ENCODE measurements at regions not wholly inside any gene's neighbourhood (a gene's known extent, or its start where the extent isn't known, plus 50 kb on each side); places are given as distances from the start of the nearest gene placed in this dataset.

GRCh38 chr16:87000001-87000400, 317.2 kb downstream of the C16orf95 start:
- DNase-seq (ENCODE audit: low spot score) (no peak), ATAC-seq (no peak)
- intact Hi-C loops (cut with DNase I): no loop called here

GRCh38 chr16:87002717-87003413, 314.3 kb downstream of the C16orf95 start:
- ATAC-seq (peak; percentile 90), DNase-seq (ENCODE audit: low spot score) (no peak)
- intact Hi-C loops (cut with DNase I): no loop called here

- no peak for DNase-seq (ENCODE audit: low spot score)
- no peak for ATAC-seq
- intact Hi-C loops (cut with DNase I): no loop called here
These were observed 313.8 kb downstream of the C16orf95 start for GRCh38 chr16:87003414-87003755.

- no peak for ATAC-seq
- no peak for DNase-seq (ENCODE audit: low spot score)
- intact Hi-C loops (cut with DNase I): no loop called here
These were observed 311.2 kb downstream of the C16orf95 start for GRCh38 chr16:87006021-87006420.

- no peak for ATAC-seq
- peak; percentile 45 for DNase-seq (ENCODE audit: low spot score)
- intact Hi-C loops (cut with DNase I): no loop called here
These were observed 310.1 kb downstream of the C16orf95 start for GRCh38 chr16:87006789-87007745.

- DNase-seq (ENCODE audit: low spot score) (no peak), ATAC-seq (no peak)
- intact Hi-C loops (cut with DNase I): no loop called here
These were observed 309.3 kb downstream of the C16orf95 start for GRCh38 chr16:87007907-87008306.

GRCh38 chr16:87008664-87009063, 308.5 kb downstream of the C16orf95 start:
- intact Hi-C loops (cut with DNase I): no loop called here
- DNase-seq (ENCODE audit: low spot score): no peak
- ATAC-seq: no peak

- DNase-seq (ENCODE audit: low spot score): no peak
- peak; percentile 80 for ATAC-seq
- intact Hi-C loops (cut with DNase I): no loop called here
These were observed 303.9 kb downstream of the C16orf95 start for GRCh38 chr16:87012954-87013938.

- DNase-seq (ENCODE audit: low spot score) (no peak), ATAC-seq (no peak)
- intact Hi-C loops (cut with DNase I): no loop called here
These were observed 303.1 kb downstream of the C16orf95 start for GRCh38 chr16:87014112-87014511.

- intact Hi-C loops (cut with DNase I): no loop called here
- DNase-seq (ENCODE audit: low spot score) (no peak), ATAC-seq (no peak)
These were observed 302.2 kb downstream of the C16orf95 start for GRCh38 chr16:87015021-87015420.

- intact Hi-C loops (cut with DNase I): no loop called here
- DNase-seq (ENCODE audit: low spot score) (no peak), ATAC-seq (no peak)
These were observed 300.9 kb downstream of the C16orf95 start for GRCh38 chr16:87016046-87017035.

- intact Hi-C loops (cut with DNase I): no loop called here
- DNase-seq (ENCODE audit: low spot score): no peak
- no peak for ATAC-seq
These were observed 299.7 kb downstream of the C16orf95 start for GRCh38 chr16:87017371-87018012.

GRCh38 chr16:87025676-87026075, 291.5 kb downstream of the C16orf95 start:
- ATAC-seq (no peak), DNase-seq (ENCODE audit: low spot score) (no peak)
- intact Hi-C loops (cut with DNase I): no loop called here

GRCh38 chr16:87027056-87027616, 290.1 kb downstream of the C16orf95 start:
- DNase-seq (ENCODE audit: low spot score) (no peak), ATAC-seq (no peak)
- intact Hi-C loops (cut with DNase I): no loop called here

- ATAC-seq: no peak
- intact Hi-C loops (cut with DNase I): no loop called here
- no peak for DNase-seq (ENCODE audit: low spot score)
These were observed 288.5 kb downstream of the C16orf95 start for GRCh38 chr16:87028481-87029320.

GRCh38 chr16:87032554-87032953, 284.6 kb downstream of the C16orf95 start:
- DNase-seq (ENCODE audit: low spot score) (no peak), ATAC-seq (no peak)
- intact Hi-C loops (cut with DNase I): loop anchor here (10.0 kb wide), 1 partner anchor 58 kb away; no protein-coding TSS in a partner anchor

All from sciatic nerve (tissue), 2 donors.